Endometrium (tissue), 2 donors: ENCODE measurements at regions not wholly inside any gene's neighbourhood (a gene's known extent, or its start where the extent isn't known, plus 50 kb on each side); places are given as distances from the start of the nearest gene placed in this dataset.
"Not testable (repeated sequence)": the region's sequence is repeated elsewhere in the genome, so short reads cannot be mapped to it uniquely, and the experiment has no call there.

Experiments used
- FAIRE-seq: peaks from 2 replicates; lab custom pipeline; 2012; peaks lifted over from hg19 to GRCh38; lab: Jason Lieb, UNC
- donor health status: control.
- donor health status: control.

- peak; percentile 97 for FAIRE-seq
Observed at GRCh38 chr1:83125456-83125855, 873.5 kb downstream of the TTLL7 start.

- no peak for FAIRE-seq
Observed at GRCh38 chr1:83123019-83123418, 875.9 kb downstream of the TTLL7 start.

- no peak for FAIRE-seq
Observed at GRCh38 chr1:83118472-83118871, 880.5 kb downstream of the TTLL7 start.

GRCh38 chr1:83117030-83117429 is 881.9 kb downstream of the TTLL7 start:
- FAIRE-seq: not testable (repeated sequence)

- no peak for FAIRE-seq
Observed at GRCh38 chr1:83115785-83116184, 883.1 kb downstream of the TTLL7 start.

- FAIRE-seq: no peak
Observed at GRCh38 chr1:83114136-83114834, 884.6 kb downstream of the TTLL7 start.

GRCh38 chr1:83113652-83114051 is 885.3 kb downstream of the TTLL7 start:
- no peak for FAIRE-seq

GRCh38 chr1:83112248-83112885 is 886.6 kb downstream of the TTLL7 start:
- FAIRE-seq: no peak

- FAIRE-seq: no peak
Observed at GRCh38 chr1:83110156-83110555, 888.8 kb downstream of the TTLL7 start.

- FAIRE-seq: no peak
Observed at GRCh38 chr1:83109692-83110091, 889.2 kb downstream of the TTLL7 start.

- no peak for FAIRE-seq
Observed at GRCh38 chr1:83104558-83104957, 894.4 kb downstream of the TTLL7 start.

- no peak for FAIRE-seq
Observed at GRCh38 chr1:83103341-83103740, 895.6 kb downstream of the TTLL7 start.

- peak; percentile 4 for FAIRE-seq
Observed at GRCh38 chr1:83102630-83103071, 896.3 kb downstream of the TTLL7 start.

- FAIRE-seq: no peak
Observed at GRCh38 chr1:83101406-83101805, 897.5 kb downstream of the TTLL7 start.

- FAIRE-seq: peak; percentile 72
Observed at GRCh38 chr1:83100133-83100532, 898.8 kb downstream of the TTLL7 start.

- no peak for FAIRE-seq
Observed at GRCh38 chr1:83098791-83099190, 900.1 kb downstream of the TTLL7 start.

- peak; percentile 89 for FAIRE-seq
Observed at GRCh38 chr1:83098131-83098530, 900.8 kb downstream of the TTLL7 start.

- no peak for FAIRE-seq
Observed at GRCh38 chr1:83097715-83098114, 901.2 kb downstream of the TTLL7 start.

- FAIRE-seq: no peak
Observed at GRCh38 chr1:83095570-83095969, 903.4 kb downstream of the TTLL7 start.

GRCh38 chr1:83090195-83090594 is 908.7 kb downstream of the TTLL7 start:
- no peak for FAIRE-seq

GRCh38 chr1:83087851-83088250 is 911.1 kb downstream of the TTLL7 start:
- FAIRE-seq: no peak

GRCh38 chr1:83086986-83087512 is 911.9 kb downstream of the TTLL7 start:
- FAIRE-seq: no peak

GRCh38 chr1:83086346-83086745 is 912.6 kb downstream of the TTLL7 start:
- FAIRE-seq: no peak
